GM12872 (cell line): ENCODE measurements at regions not wholly inside any gene's neighbourhood (a gene's known extent, or its start where the extent isn't known, plus 50 kb on each side); places are given as distances from the start of the nearest gene placed in this dataset.

Experiments
- TF ChIP-seq, protein P1 (sequence below): IDR thresholded peaks from 3 replicates; pipeline ENCODE4 v1.5.1; 2011; ENCODE audit warnings: low read depth, mild to moderate bottlenecking, low read length, moderate library complexity; ENCODE audit not compliant: insufficient read depth

DNA sequence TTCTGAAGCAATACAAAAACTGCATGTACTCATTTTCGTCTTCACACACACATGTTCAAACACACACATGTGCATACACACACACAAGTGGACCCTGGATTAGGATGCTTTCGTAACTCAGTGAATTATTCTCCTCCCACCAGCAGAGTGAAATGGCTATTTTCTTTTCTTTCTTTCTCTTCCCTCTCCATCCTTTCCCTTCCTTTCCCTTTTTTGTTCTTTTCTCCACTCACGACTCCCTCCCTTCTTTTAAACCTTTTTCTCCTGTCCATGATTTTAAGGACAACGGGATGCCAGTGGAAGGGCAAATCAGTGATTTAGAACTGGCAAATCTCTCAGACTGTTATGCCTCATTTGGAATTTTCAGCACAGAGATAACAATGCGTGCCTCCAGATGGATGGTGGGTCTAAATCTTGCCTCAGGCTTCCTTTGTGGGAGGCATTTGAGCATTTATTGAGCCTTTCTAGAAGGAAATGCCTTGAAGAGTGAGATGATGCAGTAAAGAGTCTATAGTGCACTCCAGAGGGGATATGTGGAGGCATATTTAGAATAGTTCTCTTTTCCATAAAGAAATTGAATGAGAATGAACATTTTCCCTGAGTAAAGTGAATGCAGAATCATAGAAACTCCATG, 130.4 kb upstream of the SLC7A14 start:
- TF ChIP-seq, protein P1, sequence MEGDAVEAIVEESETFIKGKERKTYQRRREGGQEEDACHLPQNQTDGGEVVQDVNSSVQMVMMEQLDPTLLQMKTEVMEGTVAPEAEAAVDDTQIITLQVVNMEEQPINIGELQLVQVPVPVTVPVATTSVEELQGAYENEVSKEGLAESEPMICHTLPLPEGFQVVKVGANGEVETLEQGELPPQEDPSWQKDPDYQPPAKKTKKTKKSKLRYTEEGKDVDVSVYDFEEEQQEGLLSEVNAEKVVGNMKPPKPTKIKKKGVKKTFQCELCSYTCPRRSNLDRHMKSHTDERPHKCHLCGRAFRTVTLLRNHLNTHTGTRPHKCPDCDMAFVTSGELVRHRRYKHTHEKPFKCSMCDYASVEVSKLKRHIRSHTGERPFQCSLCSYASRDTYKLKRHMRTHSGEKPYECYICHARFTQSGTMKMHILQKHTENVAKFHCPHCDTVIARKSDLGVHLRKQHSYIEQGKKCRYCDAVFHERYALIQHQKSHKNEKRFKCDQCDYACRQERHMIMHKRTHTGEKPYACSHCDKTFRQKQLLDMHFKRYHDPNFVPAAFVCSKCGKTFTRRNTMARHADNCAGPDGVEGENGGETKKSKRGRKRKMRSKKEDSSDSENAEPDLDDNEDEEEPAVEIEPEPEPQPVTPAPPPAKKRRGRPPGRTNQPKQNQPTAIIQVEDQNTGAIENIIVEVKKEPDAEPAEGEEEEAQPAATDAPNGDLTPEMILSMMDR, result no peak

DNA sequence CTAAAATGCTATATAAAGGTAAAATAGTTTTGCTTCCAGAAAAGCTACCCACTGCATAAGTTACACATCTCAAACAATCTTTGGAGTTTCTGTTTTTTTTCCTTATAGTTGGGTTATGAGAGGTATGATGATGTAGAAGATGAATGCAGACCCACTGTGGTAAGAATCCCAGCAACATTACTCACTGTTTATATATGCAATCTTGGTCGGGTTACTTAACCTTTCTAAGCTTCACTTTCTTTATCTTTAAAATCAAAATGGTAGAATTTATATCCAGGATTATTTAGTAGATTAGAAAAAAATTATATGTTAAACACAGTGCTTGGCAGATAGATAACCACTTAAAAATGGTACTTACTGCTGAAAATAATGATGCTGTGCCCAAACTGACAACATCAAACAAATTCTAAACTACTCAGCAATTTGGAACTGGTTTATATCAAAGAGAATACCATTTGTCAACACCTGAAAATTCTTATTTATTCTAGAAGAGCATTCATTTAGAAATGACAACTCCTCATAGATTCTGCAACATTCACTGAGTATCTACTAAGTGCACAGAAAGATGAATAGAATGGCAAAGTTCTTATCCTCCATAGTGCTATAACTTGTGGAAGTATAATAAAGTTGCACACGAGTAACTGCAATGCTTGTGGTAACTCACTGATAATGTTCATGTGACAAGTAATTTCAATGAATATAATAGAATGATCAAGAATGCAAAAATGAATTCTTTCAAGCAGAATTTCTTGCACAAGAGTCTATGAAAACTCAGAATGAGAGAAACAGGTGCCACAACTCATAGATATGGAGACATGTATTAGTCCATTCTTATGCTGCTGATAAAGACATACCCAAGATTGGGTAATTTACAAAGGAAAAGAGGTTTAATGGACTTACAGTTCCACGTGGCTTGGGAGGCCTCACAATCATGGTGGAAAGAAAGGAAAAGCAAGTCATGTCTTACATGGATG, 129.0 kb upstream of the SLC7A14 start:
- TF ChIP-seq, protein P1, result no peak

DNA sequence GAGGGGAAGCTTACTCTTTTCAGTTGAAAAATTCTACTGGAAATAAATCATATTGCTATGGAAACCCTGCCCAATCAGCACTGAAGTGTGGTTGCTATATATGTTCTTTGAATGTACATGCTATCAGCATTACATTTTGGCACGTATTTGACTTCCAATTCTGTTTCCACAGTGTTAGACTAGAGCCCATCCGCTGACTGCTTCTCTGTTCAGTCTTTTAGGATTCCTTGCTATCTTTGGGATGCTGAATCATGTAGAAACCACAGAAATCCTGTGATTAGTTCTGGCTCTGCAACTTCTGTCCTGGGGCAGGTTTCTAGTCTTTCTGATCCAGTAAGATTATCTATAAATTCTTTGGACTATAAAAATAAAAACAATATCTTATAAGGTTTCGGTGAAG, 128.2 kb upstream of the SLC7A14 start:
- TF ChIP-seq, protein P1, result no peak

DNA sequence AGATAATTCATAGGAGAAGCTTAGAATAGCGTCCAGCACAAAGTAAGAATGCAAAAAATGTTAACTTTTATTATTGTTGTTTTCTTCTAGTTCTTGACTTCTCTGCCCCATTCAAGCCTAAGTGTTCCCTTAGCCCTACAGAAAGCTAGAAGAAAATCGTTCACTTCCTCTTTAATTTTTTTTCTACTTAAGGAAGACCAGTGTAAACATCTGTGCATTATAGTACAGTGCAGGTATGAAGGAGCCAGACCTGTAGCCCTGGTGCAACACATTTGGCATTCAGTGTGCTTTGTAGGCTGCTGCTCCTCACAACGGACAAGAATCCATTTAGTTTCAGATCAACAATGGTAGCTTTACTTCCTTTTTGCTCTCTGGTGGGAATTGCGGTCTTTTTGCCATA, 127.8 kb upstream of the SLC7A14 start:
- TF ChIP-seq, protein P1, result no peak

DNA sequence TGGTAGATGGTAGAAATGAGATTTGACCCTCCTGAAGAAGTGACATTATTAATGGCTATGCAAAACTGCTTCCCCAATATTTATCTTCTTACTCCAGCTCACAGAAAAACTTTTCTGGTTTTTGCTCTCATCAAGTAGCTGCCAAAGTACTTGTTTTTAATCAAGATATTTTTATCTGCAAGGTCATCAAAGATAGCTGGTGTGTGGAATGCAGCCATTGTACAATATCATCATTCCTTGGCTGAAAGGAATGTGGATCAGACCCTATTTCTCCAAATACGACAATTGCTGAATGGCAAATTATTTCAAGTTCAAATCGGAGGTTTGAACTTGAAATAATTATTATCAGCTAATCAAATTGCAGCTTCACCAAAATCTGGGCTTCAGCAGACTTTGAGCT, 126.9 kb upstream of the SLC7A14 start:
- TF ChIP-seq, protein P1, result no peak

DNA sequence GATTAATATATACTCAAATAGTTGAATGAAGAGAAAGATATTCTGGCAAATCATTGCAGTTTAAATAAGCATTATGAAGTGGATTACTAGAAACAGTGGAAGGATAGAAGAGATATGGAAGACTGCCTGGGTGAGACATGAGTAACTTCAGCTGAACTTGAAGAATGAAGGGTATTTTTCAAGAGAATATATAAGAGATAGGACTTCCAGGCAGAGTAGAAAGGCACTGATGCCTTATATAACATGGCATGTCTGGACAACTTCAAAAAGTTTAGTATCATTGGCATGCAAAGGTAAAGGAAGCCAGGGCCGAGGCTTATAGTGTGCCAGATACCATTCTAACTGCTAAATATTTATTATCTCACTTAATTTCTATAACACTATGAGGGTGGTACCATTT, 126.5 kb upstream of the SLC7A14 start:
- TF ChIP-seq, protein P1, result no peak

DNA sequence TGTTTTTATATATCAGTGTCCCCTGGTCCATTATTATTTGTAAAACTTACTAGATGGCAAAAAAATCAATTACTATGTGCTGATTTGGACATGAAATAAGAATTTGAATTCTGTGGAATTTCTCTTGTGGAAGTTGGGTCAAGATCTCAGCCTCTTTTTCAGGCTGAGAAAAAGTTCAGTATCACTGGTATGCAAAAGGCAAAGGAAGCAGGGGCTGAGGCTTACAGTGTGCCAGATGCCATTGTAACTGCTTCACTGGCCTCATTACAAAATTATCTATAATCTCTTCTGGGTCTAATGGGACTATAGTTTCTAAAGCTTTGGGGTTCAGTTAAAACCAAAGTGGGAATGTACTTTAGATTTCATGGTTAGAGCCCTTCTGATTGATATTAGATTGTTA, 125.9 kb upstream of the SLC7A14 start:
- TF ChIP-seq, protein P1, result no peak
